PC-9 (cell line): ENCODE measurements at regions not wholly inside any gene's neighbourhood (a gene's known extent, or its start where the extent isn't known, plus 50 kb on each side); places are given as distances from the start of the nearest gene placed in this dataset.

Experiments
- EZH2 ChIP-seq: fragments of 200-600 bp; sonication (generic); IDR thresholded peaks from 2 replicates; pipeline ENCODE4 v1.8.0; 2017; ENCODE audit warnings: antibody characterized with exemption, low read depth
- TF ChIP-seq, protein P1 (sequence below): fragments of 200-600 bp; sonication (generic); conservative IDR thresholded peaks from 2 replicates; pipeline ENCODE4 v1.6.1; 2017; ENCODE audit warnings: mixed run types, antibody characterized with exemption, mild to moderate bottlenecking, moderate library complexity

- TF ChIP-seq, protein P1, sequence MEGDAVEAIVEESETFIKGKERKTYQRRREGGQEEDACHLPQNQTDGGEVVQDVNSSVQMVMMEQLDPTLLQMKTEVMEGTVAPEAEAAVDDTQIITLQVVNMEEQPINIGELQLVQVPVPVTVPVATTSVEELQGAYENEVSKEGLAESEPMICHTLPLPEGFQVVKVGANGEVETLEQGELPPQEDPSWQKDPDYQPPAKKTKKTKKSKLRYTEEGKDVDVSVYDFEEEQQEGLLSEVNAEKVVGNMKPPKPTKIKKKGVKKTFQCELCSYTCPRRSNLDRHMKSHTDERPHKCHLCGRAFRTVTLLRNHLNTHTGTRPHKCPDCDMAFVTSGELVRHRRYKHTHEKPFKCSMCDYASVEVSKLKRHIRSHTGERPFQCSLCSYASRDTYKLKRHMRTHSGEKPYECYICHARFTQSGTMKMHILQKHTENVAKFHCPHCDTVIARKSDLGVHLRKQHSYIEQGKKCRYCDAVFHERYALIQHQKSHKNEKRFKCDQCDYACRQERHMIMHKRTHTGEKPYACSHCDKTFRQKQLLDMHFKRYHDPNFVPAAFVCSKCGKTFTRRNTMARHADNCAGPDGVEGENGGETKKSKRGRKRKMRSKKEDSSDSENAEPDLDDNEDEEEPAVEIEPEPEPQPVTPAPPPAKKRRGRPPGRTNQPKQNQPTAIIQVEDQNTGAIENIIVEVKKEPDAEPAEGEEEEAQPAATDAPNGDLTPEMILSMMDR, result no peak
- TF ChIP-seq EZH2, result no peak
These were observed 90.5 kb downstream of the NUF2 start for GRCh38 chr1:163412221-163412620.
